Loucy (cell line): ENCODE measurements at regions not wholly inside any gene's neighbourhood (a gene's known extent, or its start where the extent isn't known, plus 50 kb on each side); places are given as distances from the start of the nearest gene placed in this dataset.

Source experiments
- H2AFZ ChIP-seq: fragments of 200-600 bp; sonication (generic); 2 replicates; pipeline ENCODE4 v1.6.0; 2016; ENCODE audit warnings: antibody characterized with exemption, mild to moderate bottlenecking, low read length, moderate library complexity
- H3F3A ChIP-seq: fragments of 200-600 bp; 2 replicates; pipeline ENCODE4 v1.6.0; 2016; ENCODE audit warnings: antibody characterized with exemption, low read depth, mild to moderate bottlenecking
- H3K27me3 ChIP-seq: fragments of 200-600 bp; sonication (generic); 2 replicates; pipeline ENCODE4 v1.6.1; 2014; ENCODE audit warnings: low read length, mild to moderate bottlenecking; ENCODE audit not compliant: insufficient read depth, poor library complexity, severe bottlenecking
- H3K36me3 ChIP-seq: fragments of 200-600 bp; sonication (generic); 2 replicates; pipeline ENCODE4 v1.6.1; 2016; ENCODE audit warnings: low read length; ENCODE audit not compliant: insufficient read depth
- H3K4me1 ChIP-seq: fragments of 200-600 bp; sonication (generic); 2 replicates; pipeline ENCODE4 v1.5.1; 2014; ENCODE audit warnings: low read length, mild to moderate bottlenecking; ENCODE audit not compliant: insufficient read depth, poor library complexity, severe bottlenecking
- H3K4me2 ChIP-seq: fragments of 200-600 bp; sonication (generic); 2 replicates; pipeline ENCODE4 v1.6.0; 2014; ENCODE audit warnings: antibody characterized with exemption, low read length, low read depth, mild to moderate bottlenecking; ENCODE audit not compliant: poor library complexity, severe bottlenecking
- H3K4me3 ChIP-seq: fragments of 200-600 bp; sonication (generic); 2 replicates; pipeline ENCODE4 v1.5.1; 2014; ENCODE audit warnings: low read length, mild to moderate bottlenecking, mixed read lengths; ENCODE audit not compliant: poor library complexity, severe bottlenecking
- H3K79me2 ChIP-seq: fragments of 200-600 bp; sonication (generic); 2 replicates; pipeline ENCODE4 v1.6.1; 2014; ENCODE audit warnings: low read length; ENCODE audit not compliant: insufficient read depth
- H3K9ac ChIP-seq: fragments of 200-600 bp; sonication (generic); 2 replicates; pipeline ENCODE4 v1.6.0; 2014; ENCODE audit warnings: mild to moderate bottlenecking, low read depth, low read length, moderate library complexity; ENCODE audit not compliant: poor library complexity, severe bottlenecking
- H3K9me2 ChIP-seq: fragments of 200-600 bp; sonication (generic); replicated peaks from 2 replicates; pipeline ENCODE4 v1.6.1; 2016; ENCODE audit warnings: low read depth, low read length, mixed read lengths
- H3K9me3 ChIP-seq: fragments of 200-600 bp; sonication (generic); 2 replicates; pipeline ENCODE4 v1.6.1; 2014; ENCODE audit warnings: mild to moderate bottlenecking, antibody characterized with exemption, low read length, low read depth; ENCODE audit not compliant: insufficient read depth
- H4K20me1 ChIP-seq: fragments of 200-600 bp; sonication (generic); 2 replicates; pipeline ENCODE4 v1.6.0; 2014; ENCODE audit warnings: antibody characterized with exemption, low read length, mild to moderate bottlenecking; ENCODE audit not compliant: insufficient read depth, poor library complexity, severe bottlenecking
- CTCF ChIP-seq: fragments of 200-600 bp; sonication (generic); conservative IDR thresholded peaks from 2 replicates; pipeline ENCODE4 v1.5.1; 2014; ENCODE audit warnings: mild to moderate bottlenecking, antibody characterized with exemption, low read length
- EZH2phosphoT487 ChIP-seq: fragments of 200-600 bp; IDR thresholded peaks from 2 replicates; pipeline ENCODE4 v1.6.1; 2018; ENCODE audit warnings: antibody characterized with exemption, mild to moderate bottlenecking, moderate library complexity, borderline replicate concordance

DNA sequence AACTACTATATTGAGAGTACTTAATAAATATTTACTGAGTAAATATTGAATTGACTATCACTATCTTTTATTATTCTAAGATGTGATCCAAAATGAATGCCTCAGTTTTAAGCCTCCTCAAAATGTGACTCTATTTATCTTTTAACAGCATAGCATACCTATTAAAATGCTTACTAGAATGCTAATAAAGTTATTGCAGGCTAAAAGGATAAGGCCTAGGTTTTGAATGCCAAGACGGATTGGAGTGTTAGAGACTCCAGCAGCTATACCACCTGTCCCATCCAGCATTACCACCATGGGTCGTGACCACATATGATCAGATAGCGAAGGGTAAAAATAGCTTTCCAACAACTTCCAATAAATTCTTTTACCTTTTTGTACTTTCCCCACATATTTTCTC, 64.7 kb upstream of the MYRIP start:
- Histone ChIP-seq H3K27me3 (no peaks in the 10 kb centered on the region), H3K79me2 (no peaks in the 10 kb centered on the region), H3K9ac (no peak overlapping the region), H4K20me1 (no peaks in the 10 kb centered on the region), H3K9me3 (no peaks in the 10 kb centered on the region), H3K4me1 (no peaks in the 10 kb centered on the region), H3K4me2 (no peak overlapping the region), H3K4me3 (no peak overlapping the region), H3F3A (no peaks in the 10 kb centered on the region), H2AFZ (no peak overlapping the region), H3K36me3 (no peaks in the 10 kb centered on the region), H3K9me2 (no peaks in the 10 kb centered on the region)
- TF ChIP-seq EZH2phosphoT487 (no peak), CTCF (no peak)

GRCh38 chr3:39748002-39748401, 61.4 kb upstream of the MYRIP start:
- H3K9me3 ChIP-seq: no peaks in the 10 kb centered on the region
- H3K4me2 ChIP-seq: no peak overlapping the region
- TF ChIP-seq CTCF (no peak), EZH2phosphoT487 (no peak)
- no peak overlapping the region for H2AFZ ChIP-seq
- H3K27me3 ChIP-seq: no peaks in the 10 kb centered on the region
- H3K79me2 ChIP-seq: no peaks in the 10 kb centered on the region
- H4K20me1 ChIP-seq: no peaks in the 10 kb centered on the region
- H3K4me1 ChIP-seq: peaks cover 29% of the 10 kb centered on the region
- no peak overlapping the region for H3K9ac ChIP-seq
- H3F3A ChIP-seq: no peaks in the 10 kb centered on the region
- no peak overlapping the region for H3K4me3 ChIP-seq
- no peaks in the 10 kb centered on the region for H3K9me2 ChIP-seq
- no peaks in the 10 kb centered on the region for H3K36me3 ChIP-seq

- H3K4me3 ChIP-seq: no peak overlapping the region
- no peak overlapping the region for H3K9ac ChIP-seq
- no peaks in the 10 kb centered on the region for H3K27me3 ChIP-seq
- H3F3A ChIP-seq: no peaks in the 10 kb centered on the region
- no peak overlapping the region for H3K4me2 ChIP-seq
- H3K4me1 ChIP-seq: peaks cover 33% of the 10 kb centered on the region
- no peaks in the 10 kb centered on the region for H3K9me2 ChIP-seq
- H2AFZ ChIP-seq: no peak overlapping the region
- H3K36me3 ChIP-seq: no peaks in the 10 kb centered on the region
- H3K79me2 ChIP-seq: no peaks in the 10 kb centered on the region
- H4K20me1 ChIP-seq: no peaks in the 10 kb centered on the region
- TF ChIP-seq EZH2phosphoT487: no peak
- TF ChIP-seq CTCF: no peak
- no peaks in the 10 kb centered on the region for H3K9me3 ChIP-seq
Observed at GRCh38 chr3:39748763-39749162, 60.6 kb upstream of the MYRIP start.
